ENCODE measurements at regions not wholly inside any gene's neighbourhood (a gene's known extent, or its start where the extent isn't known, plus 50 kb on each side); places are given as distances from the start of the nearest gene placed in this dataset.

- ATAC-seq = no peak
- Mint-ChIP-seq H3K27me3 (ENCODE audit: low read depth) (no peaks in the 10 kb centered on the region), H3K4me1 (peaks cover 4% of the 10 kb centered on the region), H3K36me3 (peaks cover 13% of the 10 kb centered on the region), H3K9me3 (peaks cover 19% of the 10 kb centered on the region), H3K4me3 (no peak overlapping the region), H3K27ac (no peak overlapping the region)
- POLR2A ChIA-PET = no interaction called here
- CTCF ChIA-PET = no interaction called here
- DNase-seq (ENCODE audit: low spot score) = no peak
- TF ChIP-seq MYBL2 (CRISPR knock-in tag; IDR thresholded peaks at IDR 0.05) (no peak), ELF4 (CRISPR knock-in tag; IDR thresholded peaks at IDR 0.05; ENCODE audit: low read depth) (no peak), ZSCAN18 (CRISPR knock-in tag; IDR thresholded peaks at IDR 0.05) (no peak), SMAD3 (CRISPR knock-in tag; IDR thresholded peaks at IDR 0.05; ENCODE audit: borderline replicate concordance) (no peak), SMAD4 (CRISPR knock-in tag; IDR thresholded peaks at IDR 0.05) (no peak), ERG (CRISPR knock-in tag; IDR thresholded peaks at IDR 0.05) (no peak), FOXJ3 (CRISPR knock-in tag; IDR thresholded peaks at IDR 0.05; ENCODE audit: borderline replicate concordance) (no peak), SOX15 (CRISPR knock-in tag; IDR thresholded peaks at IDR 0.05) (no peak), ZNF219 (CRISPR knock-in tag; IDR thresholded peaks at IDR 0.05; ENCODE audit: borderline replicate concordance) (no peak), EMX1 (CRISPR knock-in tag; IDR thresholded peaks at IDR 0.05) (no peak), CBFB (CRISPR knock-in tag; IDR thresholded peaks at IDR 0.05; ENCODE audit: low read depth) (no peak), GABPB1 (CRISPR knock-in tag; IDR thresholded peaks at IDR 0.05) (no peak)
- TF ChIP-seq, protein P1, sequence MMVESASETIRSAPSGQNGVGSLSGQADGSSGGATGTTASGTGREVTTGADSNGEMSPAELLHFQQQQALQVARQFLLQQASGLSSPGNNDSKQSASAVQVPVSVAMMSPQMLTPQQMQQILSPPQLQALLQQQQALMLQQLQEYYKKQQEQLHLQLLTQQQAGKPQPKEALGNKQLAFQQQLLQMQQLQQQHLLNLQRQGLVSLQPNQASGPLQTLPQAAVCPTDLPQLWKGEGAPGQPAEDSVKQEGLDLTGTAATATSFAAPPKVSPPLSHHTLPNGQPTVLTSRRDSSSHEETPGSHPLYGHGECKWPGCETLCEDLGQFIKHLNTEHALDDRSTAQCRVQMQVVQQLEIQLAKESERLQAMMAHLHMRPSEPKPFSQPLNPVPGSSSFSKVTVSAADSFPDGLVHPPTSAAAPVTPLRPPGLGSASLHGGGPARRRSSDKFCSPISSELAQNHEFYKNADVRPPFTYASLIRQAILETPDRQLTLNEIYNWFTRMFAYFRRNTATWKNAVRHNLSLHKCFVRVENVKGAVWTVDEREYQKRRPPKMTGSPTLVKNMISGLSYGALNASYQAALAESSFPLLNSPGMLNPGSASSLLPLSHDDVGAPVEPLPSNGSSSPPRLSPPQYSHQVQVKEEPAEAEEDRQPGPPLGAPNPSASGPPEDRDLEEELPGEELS (CRISPR knock-in tag; IDR thresholded peaks at IDR 0.05) = no peak
These were observed 232.8 kb downstream of the CHRM3 start for GRCh38 chr1:239619190-239619589.

- peak overlapping the region; percentile 27; the same call in 1 of the 2 replicates for H3K27ac Mint-ChIP-seq
- DNase-seq (ENCODE audit: low spot score) = no peak
- H3K4me1 Mint-ChIP-seq = peaks cover 47% of the 10 kb centered on the region
- peak; percentile 88 for ATAC-seq
- POLR2A ChIA-PET = no interaction called here
- H3K36me3 Mint-ChIP-seq = peaks cover 18% of the 10 kb centered on the region
- H3K9me3 Mint-ChIP-seq = no peaks in the 10 kb centered on the region
- CTCF ChIA-PET = no interaction called here
- H3K27me3 Mint-ChIP-seq (ENCODE audit: low read depth) = no peaks in the 10 kb centered on the region
- H3K4me3 Mint-ChIP-seq = peak overlapping the region; percentile 69
- TF ChIP-seq IRF2 (CRISPR knock-in tag; IDR thresholded peaks at IDR 0.05; ENCODE audit: borderline replicate concordance, low read depth) (no peak), KAT7 (CRISPR knock-in tag; IDR thresholded peaks at IDR 0.05; ENCODE audit: borderline replicate concordance) (no peak), ZNF263 (CRISPR knock-in tag; IDR thresholded peaks at IDR 0.05; ENCODE audit: low read depth) (no peak), USF1 (CRISPR knock-in tag; IDR thresholded peaks at IDR 0.05) (no peak), FOXP1 (CRISPR knock-in tag; IDR thresholded peaks at IDR 0.05; ENCODE audit: borderline replicate concordance) (no peak), ZNF317 (CRISPR knock-in tag; IDR thresholded peaks at IDR 0.05; ENCODE audit: borderline replicate concordance, low read depth) (no peak), TP53 (CRISPR knock-in tag; IDR thresholded peaks at IDR 0.05) (no peak), ESRRA (CRISPR knock-in tag; IDR thresholded peaks at IDR 0.05; ENCODE audit: borderline replicate concordance) (no peak), CREB1 (CRISPR knock-in tag; IDR thresholded peaks at IDR 0.05) (no peak)
- TF ChIP-seq, protein P2, sequence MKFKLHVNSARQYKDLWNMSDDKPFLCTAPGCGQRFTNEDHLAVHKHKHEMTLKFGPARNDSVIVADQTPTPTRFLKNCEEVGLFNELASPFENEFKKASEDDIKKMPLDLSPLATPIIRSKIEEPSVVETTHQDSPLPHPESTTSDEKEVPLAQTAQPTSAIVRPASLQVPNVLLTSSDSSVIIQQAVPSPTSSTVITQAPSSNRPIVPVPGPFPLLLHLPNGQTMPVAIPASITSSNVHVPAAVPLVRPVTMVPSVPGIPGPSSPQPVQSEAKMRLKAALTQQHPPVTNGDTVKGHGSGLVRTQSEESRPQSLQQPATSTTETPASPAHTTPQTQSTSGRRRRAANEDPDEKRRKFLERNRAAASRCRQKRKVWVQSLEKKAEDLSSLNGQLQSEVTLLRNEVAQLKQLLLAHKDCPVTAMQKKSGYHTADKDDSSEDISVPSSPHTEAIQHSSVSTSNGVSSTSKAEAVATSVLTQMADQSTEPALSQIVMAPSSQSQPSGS (CRISPR knock-in tag; IDR thresholded peaks at IDR 0.05; ENCODE audit: borderline replicate concordance, low read depth) = no peak
- TF ChIP-seq, protein P3, sequence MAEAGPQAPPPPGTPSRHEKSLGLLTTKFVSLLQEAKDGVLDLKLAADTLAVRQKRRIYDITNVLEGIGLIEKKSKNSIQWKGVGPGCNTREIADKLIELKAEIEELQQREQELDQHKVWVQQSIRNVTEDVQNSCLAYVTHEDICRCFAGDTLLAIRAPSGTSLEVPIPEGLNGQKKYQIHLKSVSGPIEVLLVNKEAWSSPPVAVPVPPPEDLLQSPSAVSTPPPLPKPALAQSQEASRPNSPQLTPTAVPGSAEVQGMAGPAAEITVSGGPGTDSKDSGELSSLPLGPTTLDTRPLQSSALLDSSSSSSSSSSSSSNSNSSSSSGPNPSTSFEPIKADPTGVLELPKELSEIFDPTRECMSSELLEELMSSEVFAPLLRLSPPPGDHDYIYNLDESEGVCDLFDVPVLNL (CRISPR knock-in tag; IDR thresholded peaks at IDR 0.05; ENCODE audit: borderline replicate concordance, low read depth) = no peak
- TF ChIP-seq, protein P1 (CRISPR knock-in tag; IDR thresholded peaks at IDR 0.05) = no peak
These were observed 244.4 kb downstream of the CHRM3 start for GRCh38 chr1:239630767-239631166.

All from WTC11 (cell line).